GM23248 (cell line): ENCODE measurements at regions not wholly inside any gene's neighbourhood (a gene's known extent, or its start where the extent isn't known, plus 50 kb on each side); places are given as distances from the start of the nearest gene placed in this dataset.
"Not testable (repeated sequence)": the region's sequence is repeated elsewhere in the genome, so short reads cannot be mapped to it uniquely, and the experiment has no call there.

Source experiments
- DNase-seq: peaks from one replicate; pipeline ENCODE4 v3.0.0-alpha.2; 2015
- H2AFZ ChIP-seq: fragments of 200-600 bp; sonication (generic); 2 replicates; pipeline ENCODE4 v1.6.1; 2016; ENCODE audit warnings: antibody characterized with exemption
- H3F3A ChIP-seq: fragments of 200-600 bp; sonication (generic); 2 replicates; pipeline ENCODE4 v1.6.1; 2016; ENCODE audit warnings: mild to moderate bottlenecking, antibody characterized with exemption, mixed run types; ENCODE audit not compliant: insufficient read depth
- H3K27ac ChIP-seq: fragments of 200-600 bp; sonication (generic); 2 replicates; pipeline ENCODE4 v1.5.1; 2016; ENCODE audit warnings: mild to moderate bottlenecking
- H3K27me3 ChIP-seq: fragments of 200-600 bp; sonication (generic); replicated peaks from 2 replicates; pipeline ENCODE4 v1.6.1; 2016; ENCODE audit warnings: mild to moderate bottlenecking; ENCODE audit not compliant: insufficient read depth
- H3K36me3 ChIP-seq: fragments of 200-600 bp; sonication (generic); 2 replicates; pipeline ENCODE4 v1.6.1; 2016; ENCODE audit warnings: low read depth, mild to moderate bottlenecking
- H3K4me1 ChIP-seq: fragments of 200-600 bp; sonication (generic); 2 replicates; pipeline ENCODE4 v1.6.1; 2016; ENCODE audit warnings: mild to moderate bottlenecking; ENCODE audit not compliant: insufficient read depth
- H3K4me2 ChIP-seq: fragments of 200-600 bp; sonication (generic); one replicate; pipeline ENCODE4 v1.6.1; 2016; ENCODE audit warnings: mild to moderate bottlenecking; ENCODE audit not compliant: unreplicated experiment
- H3K4me3 ChIP-seq: fragments of 200-600 bp; sonication (generic); 2 replicates; pipeline ENCODE4 v1.5.1; 2016; ENCODE audit warnings: mild to moderate bottlenecking
- H3K79me2 ChIP-seq: fragments of 200-600 bp; sonication (generic); 2 replicates; pipeline ENCODE4 v1.6.1; 2016; ENCODE audit warnings: mild to moderate bottlenecking; ENCODE audit not compliant: insufficient read depth
- H3K9ac ChIP-seq: fragments of 200-600 bp; sonication (generic); 2 replicates; pipeline ENCODE4 v1.6.1; 2016; ENCODE audit warnings: mild to moderate bottlenecking
- H3K9me2 ChIP-seq: fragments of 200-600 bp; sonication (generic); 2 replicates; pipeline ENCODE4 v1.6.1; 2016; ENCODE audit warnings: mixed run types, mild to moderate bottlenecking, moderate library complexity; ENCODE audit not compliant: insufficient read depth
- H3K9me3 ChIP-seq: fragments of 200-600 bp; sonication (generic); one replicate; pipeline ENCODE4 v1.6.1; 2017; ENCODE audit warnings: low read depth
- H4K20me1 ChIP-seq: fragments of 200-600 bp; sonication (generic); 2 replicates; pipeline ENCODE4 v1.6.0; 2016; ENCODE audit not compliant: insufficient read depth
- EZH2 ChIP-seq: fragments of 200-600 bp; sonication (generic); IDR thresholded peaks from 2 replicates; pipeline ENCODE4 v1.6.1; 2018; ENCODE audit warnings: antibody characterized with exemption, mild to moderate bottlenecking; ENCODE audit not compliant: insufficient read depth, poor library complexity, severe bottlenecking
- EZH2phosphoT487 ChIP-seq: fragments of 200-600 bp; sonication (generic); IDR thresholded peaks from 2 replicates; pipeline ENCODE4 v1.6.1; 2018; ENCODE audit warnings: antibody characterized with exemption, moderate library complexity, mild to moderate bottlenecking, low read depth; ENCODE audit not compliant: insufficient read depth
- WGBS, 2 experiments: methylation state at CpG; one replicate each; pipeline ENCODE4 v1.1.6; 2015 to 2017; ENCODE audit warnings: low lambda C conversion rate in 2 of 2, low coverage in 1 of 2; ENCODE audit errors: missing lambda C conversion rate in 2 of 2; 5-methylcytosine and 5-hydroxymethylcytosine counted together
- in situ Hi-C: fragments of 300-500 bp; cut with MboI; formaldehyde crosslinking; loops from 2 replicates; pipeline ENCODE4 v1.15.0; 2020

GRCh38 chr2:16025876-16026640 is 85.7 kb downstream of the MYCN start:
- Histone ChIP-seq H3K79me2 (no peaks in the 10 kb centered on the region), H3F3A (no peaks in the 10 kb centered on the region), H3K27ac (no peak overlapping the region), H3K4me1 (no peaks in the 10 kb centered on the region), H3K27me3 (no peaks in the 10 kb centered on the region), H3K4me3 (no peak overlapping the region), H2AFZ (no peak overlapping the region), H3K9me3 (no peaks in the 10 kb centered on the region), H3K4me2 (no peak overlapping the region), H3K9ac (no peak overlapping the region), H4K20me1 (no peaks in the 10 kb centered on the region), H3K9me2 (no peaks in the 10 kb centered on the region), H3K36me3 (no peaks in the 10 kb centered on the region)
- in situ Hi-C loops = no loop called here
- WGBS, 2 experiments = 7 to 9% methylated on average over 17 of the region's 17 CpGs
- TF ChIP-seq EZH2 = no peak
- TF ChIP-seq EZH2phosphoT487 = no peak
- DNase-seq = no peak

GRCh38 chr2:16025211-16025875 is 85.0 kb downstream of the MYCN start:
- no peaks in the 10 kb centered on the region for H3F3A ChIP-seq
- H4K20me1 ChIP-seq = no peaks in the 10 kb centered on the region
- H3K9me2 ChIP-seq = no peaks in the 10 kb centered on the region
- TF ChIP-seq EZH2phosphoT487 (no peak), EZH2 (no peak)
- H3K27me3 ChIP-seq = no peaks in the 10 kb centered on the region
- H3K27ac ChIP-seq = no peak overlapping the region
- no peaks in the 10 kb centered on the region for H3K36me3 ChIP-seq
- no peak for DNase-seq
- in situ Hi-C loops = no loop called here
- no peak overlapping the region for H3K9ac ChIP-seq
- 16 to 19% methylated on average over 8 of the region's 8 CpGs for WGBS, 2 experiments
- H2AFZ ChIP-seq = no peak overlapping the region
- no peaks in the 10 kb centered on the region for H3K79me2 ChIP-seq
- no peak overlapping the region for H3K4me3 ChIP-seq
- H3K9me3 ChIP-seq = no peaks in the 10 kb centered on the region
- no peak overlapping the region for H3K4me2 ChIP-seq
- H3K4me1 ChIP-seq = no peaks in the 10 kb centered on the region

GRCh38 chr2:16024628-16025027 is 84.3 kb downstream of the MYCN start:
- H3K9me3 ChIP-seq, H3K4me2 ChIP-seq, DNase-seq, H3K27ac ChIP-seq, H3K27me3 ChIP-seq, in situ Hi-C loops, H3K4me1 ChIP-seq, H3F3A ChIP-seq, H2AFZ ChIP-seq, H3K79me2 ChIP-seq, H3K9ac ChIP-seq, H3K36me3 ChIP-seq, H3K9me2 ChIP-seq, H3K4me3 ChIP-seq, H4K20me1 ChIP-seq: not testable (repeated sequence)
- 37 to 41% methylated on average over 8 of the region's 8 CpGs for WGBS, 2 experiments

DNA sequence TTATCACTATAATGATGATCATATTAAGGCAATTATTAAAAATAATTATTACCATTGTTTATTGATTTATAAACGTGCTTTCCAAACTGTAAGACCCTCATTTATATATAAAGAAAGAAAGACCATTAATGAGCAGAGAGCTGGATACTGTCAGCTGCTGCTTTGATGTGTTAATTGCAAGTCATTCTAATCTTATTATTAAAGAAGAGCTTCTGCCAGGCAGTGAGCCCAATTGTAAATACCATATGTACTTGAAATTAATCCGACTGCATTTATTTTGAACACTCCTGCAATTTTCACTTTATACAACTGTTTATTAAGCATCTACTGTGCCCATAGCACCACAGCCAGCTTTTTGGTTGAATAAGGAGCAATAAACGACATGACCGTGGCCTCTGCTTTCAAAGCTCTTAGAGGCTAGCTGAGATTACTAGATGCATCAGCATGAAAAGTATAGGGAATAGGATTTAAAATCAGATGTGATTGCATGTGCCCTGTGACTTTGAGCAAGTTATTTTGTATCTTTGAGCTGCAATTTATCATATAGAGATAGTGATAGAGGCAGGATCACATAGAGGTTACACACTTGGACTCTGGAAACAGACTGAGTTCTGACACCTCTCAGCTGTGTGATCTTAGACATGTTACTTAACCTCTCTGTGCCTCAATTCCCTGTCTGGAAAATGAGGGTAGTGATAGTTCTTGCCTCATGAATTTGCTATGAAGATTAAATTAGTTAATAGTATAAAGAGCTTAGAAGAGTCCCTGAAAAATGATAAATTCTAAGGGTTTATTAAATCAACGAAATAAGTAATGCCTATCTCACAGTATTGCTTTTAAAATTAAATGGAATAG is 83.4 kb downstream of the MYCN start:
- Histone ChIP-seq H3F3A (no peaks in the 10 kb centered on the region), H3K9ac (no peak overlapping the region), H3K4me1 (no peaks in the 10 kb centered on the region), H4K20me1 (no peaks in the 10 kb centered on the region), H3K4me3 (no peak overlapping the region), H3K27me3 (no peaks in the 10 kb centered on the region), H2AFZ (no peak overlapping the region), H3K9me2 (no peaks in the 10 kb centered on the region), H3K9me3 (no peaks in the 10 kb centered on the region), H3K4me2 (no peak overlapping the region), H3K36me3 (no peaks in the 10 kb centered on the region), H3K79me2 (no peaks in the 10 kb centered on the region), H3K27ac (no peak overlapping the region)
- DNase-seq = no peak
- in situ Hi-C loops = no loop called here
- 8 to 19% methylated on average over 5 of the region's 5 CpGs for WGBS, 2 experiments
- TF ChIP-seq EZH2phosphoT487 = no peak
- TF ChIP-seq EZH2 = no peak
